Stimulated activated naive CD8-positive, alpha-beta T cell treated with anti-CD3 and anti-CD28 coated beads, Interleukin-15, amount 100 ng/mL, for 72 hours (primary cell): ENCODE measurements at regions not wholly inside any gene's neighbourhood (a gene's known extent, or its start where the extent isn't known, plus 50 kb on each side); places are given as distances from the start of the nearest gene placed in this dataset.

Experiments
- ATAC-seq: fragments of 150-1000 bp; cut with Tn5 transposase; 2 replicates; pipeline ENCODE4 v1.10.0; 2021; ENCODE audit warnings: mild to moderate bottlenecking, moderate library complexity
- DNase-seq, 2 donors: peaks; one replicate each; pipeline ENCODE4 v3.0.0; 2021 to 2022
- H3K27ac Mint-ChIP-seq, 2 donors: one replicate each; pipeline ENCODE4 v1.8.0; 2022; ENCODE audit warnings: mild to moderate bottlenecking in 2 of 2, mixed read lengths in 2 of 2, moderate library complexity in 2 of 2
- H3K27me3 Mint-ChIP-seq: one replicate; pipeline ENCODE4 v1.8.0; 2022; ENCODE audit warnings: mixed read lengths
- H3K4me1 Mint-ChIP-seq: one replicate; pipeline ENCODE4 v1.8.0; 2022; ENCODE audit warnings: mild to moderate bottlenecking, mixed read lengths
- H3K4me3 Mint-ChIP-seq, 2 donors: one replicate each; pipeline ENCODE4 v1.8.0; 2022; ENCODE audit warnings: mild to moderate bottlenecking in 2 of 2, mixed read lengths in 2 of 2, moderate library complexity in 1 of 2
- H3K9me3 Mint-ChIP-seq, 2 donors: one replicate each; pipeline ENCODE4 v1.8.0; 2022; ENCODE audit warnings: mixed read lengths in 2 of 2

GRCh38 chr3:124078953-124079911 is 87.3 kb upstream of the ROPN1 start:
- H3K4me3 Mint-ChIP-seq, result no peak overlapping the region
- ATAC-seq (no peak), DNase-seq (peak in 1 of 2 donors; percentile 11)

GRCh38 chr3:124079912-124080276 is 88.0 kb upstream of the ROPN1 start:
- Mint-ChIP-seq H3K9me3 (no peaks in the 10 kb centered on the region), H3K27ac (no peak overlapping the region), H3K27me3 (peaks cover 18% of the 10 kb centered on the region), H3K4me1 (no peaks in the 10 kb centered on the region), H3K4me3 (no peak overlapping the region)
- no peak for ATAC-seq
- DNase-seq, result no peak

More at GRCh38 chr3:124078953-124079911, 87.3 kb upstream of the ROPN1 start:
- H3K27me3 Mint-ChIP-seq, result peaks cover 18% of the 10 kb centered on the region
- H3K27ac Mint-ChIP-seq, result no peak overlapping the region
- H3K4me1 Mint-ChIP-seq, result no peaks in the 10 kb centered on the region
- no peaks in the 10 kb centered on the region for H3K9me3 Mint-ChIP-seq

GRCh38 chr3:124082343-124082742 is 90.4 kb upstream of the ROPN1 start:
- H3K4me3 Mint-ChIP-seq, result no peak overlapping the region
- DNase-seq, result no peak
- H3K27me3 Mint-ChIP-seq, result peaks cover 18% of the 10 kb centered on the region
- no peak overlapping the region for H3K27ac Mint-ChIP-seq
- ATAC-seq, result no peak
- no peaks in the 10 kb centered on the region for H3K4me1 Mint-ChIP-seq
- H3K9me3 Mint-ChIP-seq, result no peaks in the 10 kb centered on the region

GRCh38 chr3:124084022-124084881 is 92.3 kb upstream of the ROPN1 start:
- no peaks in the 10 kb centered on the region for H3K9me3 Mint-ChIP-seq
- peaks cover 16% of the 10 kb centered on the region for H3K27me3 Mint-ChIP-seq
- H3K4me3 Mint-ChIP-seq, result no peak overlapping the region
- H3K4me1 Mint-ChIP-seq, result no peaks in the 10 kb centered on the region
- H3K27ac Mint-ChIP-seq, result no peak overlapping the region
- DNase-seq, result no peak
- no peak for ATAC-seq

- no peak for DNase-seq
- no peak for ATAC-seq
- H3K9me3 Mint-ChIP-seq, result no peaks in the 10 kb centered on the region
- no peaks in the 10 kb centered on the region for H3K4me1 Mint-ChIP-seq
- peaks cover 39% of the 10 kb centered on the region for H3K27me3 Mint-ChIP-seq
- no peak overlapping the region for H3K4me3 Mint-ChIP-seq
- H3K27ac Mint-ChIP-seq, result no peak overlapping the region
Measured at GRCh38 chr3:124088801-124089200, 96.9 kb upstream of the ROPN1 start.

- Mint-ChIP-seq H3K27me3 (peaks cover 39% of the 10 kb centered on the region), H3K4me3 (no peak overlapping the region), H3K9me3 (no peaks in the 10 kb centered on the region), H3K4me1 (no peaks in the 10 kb centered on the region), H3K27ac (no peak overlapping the region)
- no peak for DNase-seq
- no peak for ATAC-seq
Measured at GRCh38 chr3:124089214-124089613, 97.3 kb upstream of the ROPN1 start.

GRCh38 chr3:124091716-124092115 is 99.8 kb upstream of the ROPN1 start:
- Mint-ChIP-seq H3K27ac (no peak overlapping the region), H3K4me1 (no peaks in the 10 kb centered on the region), H3K4me3 (no peak overlapping the region), H3K27me3 (peaks cover 39% of the 10 kb centered on the region), H3K9me3 (no peaks in the 10 kb centered on the region)
- DNase-seq, result no peak
- no peak for ATAC-seq

GRCh38 chr3:124092811-124093210 is 100.9 kb upstream of the ROPN1 start:
- DNase-seq (no peak), ATAC-seq (no peak)
- Mint-ChIP-seq H3K27ac (no peak overlapping the region), H3K27me3 (peaks cover 40% of the 10 kb centered on the region), H3K4me3 (no peak overlapping the region), H3K9me3 (no peaks in the 10 kb centered on the region), H3K4me1 (no peaks in the 10 kb centered on the region)

GRCh38 chr3:124094496-124094895 is 102.6 kb upstream of the ROPN1 start:
- H3K9me3 Mint-ChIP-seq, result no peaks in the 10 kb centered on the region
- peaks cover 41% of the 10 kb centered on the region for H3K27me3 Mint-ChIP-seq

GRCh38 chr3:124097362-124098131 is 105.6 kb upstream of the ROPN1 start:
- no peaks in the 10 kb centered on the region for H3K9me3 Mint-ChIP-seq
- H3K4me3 Mint-ChIP-seq, result no peak overlapping the region
- no peak overlapping the region for H3K27ac Mint-ChIP-seq
- DNase-seq (no peak), ATAC-seq (no peak)
- H3K27me3 Mint-ChIP-seq, result peaks cover 27% of the 10 kb centered on the region
- H3K4me1 Mint-ChIP-seq, result no peaks in the 10 kb centered on the region

More at GRCh38 chr3:124094496-124094895, 102.6 kb upstream of the ROPN1 start:
- H3K4me3 Mint-ChIP-seq, result no peak overlapping the region
- no peak for DNase-seq
- no peak for ATAC-seq
- H3K4me1 Mint-ChIP-seq, result no peaks in the 10 kb centered on the region
- H3K27ac Mint-ChIP-seq, result no peak overlapping the region

- ATAC-seq (no peak), DNase-seq (no peak)
- no peak overlapping the region for H3K27ac Mint-ChIP-seq
- H3K9me3 Mint-ChIP-seq, result no peaks in the 10 kb centered on the region
- no peaks in the 10 kb centered on the region for H3K4me1 Mint-ChIP-seq
- H3K27me3 Mint-ChIP-seq, result peaks cover 26% of the 10 kb centered on the region
- no peak overlapping the region for H3K4me3 Mint-ChIP-seq
Measured at GRCh38 chr3:124101643-124102042, 109.7 kb upstream of the ROPN1 start.

- Mint-ChIP-seq H3K27me3 (peaks cover 3% of the 10 kb centered on the region), H3K9me3 (no peaks in the 10 kb centered on the region), H3K4me1 (no peaks in the 10 kb centered on the region), H3K4me3 (no peak overlapping the region), H3K27ac (no peak overlapping the region)
- ATAC-seq (no peak), DNase-seq (no peak)
Measured at GRCh38 chr3:124107104-124107890, 115.4 kb upstream of the ROPN1 start.

- H3K4me3 Mint-ChIP-seq, result no peak overlapping the region
- ATAC-seq, result no peak
- H3K27me3 Mint-ChIP-seq, result peaks cover 7% of the 10 kb centered on the region
- no peak overlapping the region for H3K27ac Mint-ChIP-seq
- no peak for DNase-seq
- H3K4me1 Mint-ChIP-seq, result no peaks in the 10 kb centered on the region
- no peaks in the 10 kb centered on the region for H3K9me3 Mint-ChIP-seq
Measured at GRCh38 chr3:124108446-124108845, 116.5 kb upstream of the ROPN1 start.

GRCh38 chr3:124113485-124113884 is 121.6 kb upstream of the ROPN1 start:
- ATAC-seq (no peak), DNase-seq (no peak)
- Mint-ChIP-seq H3K27ac (no peak overlapping the region), H3K4me3 (no peak overlapping the region), H3K4me1 (no peaks in the 10 kb centered on the region), H3K9me3 (no peaks in the 10 kb centered on the region), H3K27me3 (peaks cover 34% of the 10 kb centered on the region)

GRCh38 chr3:124115279-124115678 is 123.4 kb upstream of the ROPN1 start:
- Mint-ChIP-seq H3K9me3 (no peaks in the 10 kb centered on the region), H3K27me3 (peaks cover 34% of the 10 kb centered on the region), H3K4me1 (no peaks in the 10 kb centered on the region), H3K4me3 (no peak overlapping the region), H3K27ac (no peak overlapping the region)
- DNase-seq (no peak), ATAC-seq (no peak)
